BJ (cell line): ENCODE measurements at regions not wholly inside any gene's neighbourhood (a gene's known extent, or its start where the extent isn't known, plus 50 kb on each side); places are given as distances from the start of the nearest gene placed in this dataset.
"Not testable (repeated sequence)": the region's sequence is repeated elsewhere in the genome, so short reads cannot be mapped to it uniquely, and the experiment has no call there.

ENCODE experiments used
- CTCF ChIA-PET: fragments of 350-600 bp; formaldehyde crosslinking; extraction: SDS; loops from one replicate; lab custom pipeline; 2021; ENCODE audit warnings: antibody characterized with exemption, inconsistent platforms; lab: Yijun Ruan, JAX
- POLR2A ChIA-PET: fragments of 300-600 bp; sonication (Branson Sonifier 250); formaldehyde crosslinking; extraction: SDS; loops from one replicate; lab custom pipeline; 2021; ENCODE audit warnings: antibody characterized with exemption; lab: Charles Lee
- DNase-seq: peaks from one replicate; pipeline ENCODE4 v3.0.0-alpha.2; 2011; ENCODE audit warnings: low read depth
- H3K27me3 ChIP-seq: 2 replicates; pipeline ENCODE4 v1.6.0; 2011; ENCODE audit warnings: low read length; ENCODE audit not compliant: control insufficient read depth, insufficient read depth
- H3K36me3 ChIP-seq: 2 replicates; pipeline ENCODE4 v1.5.1; 2011; ENCODE audit warnings: low read length; ENCODE audit not compliant: control insufficient read depth, insufficient read depth
- H3K4me3 ChIP-seq: 2 replicates; pipeline ENCODE4 v1.5.1; 2011; ENCODE audit warnings: low read depth, mild to moderate bottlenecking, control low read depth, low read length
- CTCF ChIP-seq: IDR thresholded peaks from 2 replicates; pipeline ENCODE4 v1.5.1; 2011; ENCODE audit warnings: low read depth, mild to moderate bottlenecking, control low read depth, inconsistent platforms, low read length, moderate library complexity; ENCODE audit not compliant: insufficient read depth

DNA sequence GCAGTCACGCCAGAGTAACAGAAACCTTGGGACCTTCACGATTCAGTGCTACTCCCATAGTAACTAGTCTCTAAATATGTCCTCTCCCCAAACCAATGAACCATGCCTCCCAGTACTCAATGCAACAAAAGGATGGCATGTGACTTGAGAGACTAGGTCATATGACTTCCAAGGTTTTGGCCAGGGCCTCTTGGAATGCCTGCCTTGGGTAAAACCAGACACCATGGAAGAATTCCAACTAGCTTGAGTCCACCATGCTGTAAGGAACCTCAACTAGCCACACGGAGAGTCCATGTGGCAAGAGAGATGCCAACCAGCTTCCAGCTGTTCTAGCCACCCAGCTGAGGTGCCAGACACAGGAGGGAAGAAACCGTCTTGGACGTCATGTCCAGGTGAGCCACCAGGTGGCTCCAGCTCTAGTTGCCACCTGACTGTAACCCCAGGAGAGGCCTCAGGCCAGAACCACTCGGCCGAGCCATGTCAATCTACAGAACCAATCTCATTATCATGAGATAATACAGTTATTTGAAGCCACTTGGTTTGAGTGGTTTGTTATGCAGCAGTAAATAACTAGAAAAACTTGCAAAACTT lies 115.0 kb downstream of the SYF2 start:
- peaks cover 5% of the 10 kb centered on the region for H3K27me3 ChIP-seq
- CTCF ChIA-PET: interaction anchor here (0.7 to 1.1 kb wide), 2 partner anchors 16 to 18 kb away, joined by 3 to 4 read pairs; no protein-coding TSS in a partner anchor
- POLR2A ChIA-PET: no interaction called here
- H3K4me3 ChIP-seq: no peak overlapping the region
- no peaks in the 10 kb centered on the region for H3K36me3 ChIP-seq
- no peak for TF ChIP-seq CTCF
- DNase-seq: no peak

DNA sequence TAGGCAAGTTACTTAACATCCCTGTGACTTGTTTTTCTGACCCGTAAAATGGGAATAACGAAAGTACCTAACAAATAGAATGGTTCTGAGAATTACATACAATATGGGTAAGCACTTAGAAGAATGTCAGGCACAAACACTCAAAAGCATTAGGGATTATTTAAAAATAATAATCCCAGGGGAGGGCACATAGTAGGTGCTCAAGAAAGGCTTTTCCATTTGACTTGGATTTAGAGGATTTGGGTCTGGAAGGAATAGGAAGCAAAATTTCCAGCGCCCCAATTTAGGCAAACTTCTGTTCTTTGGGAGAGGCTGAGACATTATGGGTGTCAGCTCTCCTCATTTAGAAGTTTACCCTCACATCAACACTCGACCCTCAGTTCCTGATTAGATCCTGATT lies 115.5 kb downstream of the SYF2 start:
- TF ChIP-seq CTCF: no peak
- DNase-seq: no peak
- no peaks in the 10 kb centered on the region for H3K36me3 ChIP-seq
- POLR2A ChIA-PET: no interaction called here
- CTCF ChIA-PET: interaction anchor here (1.1 kb wide), 1 partner anchor 17 kb away, joined by 4 read pairs; no protein-coding TSS in a partner anchor
- H3K4me3 ChIP-seq: no peak overlapping the region
- H3K27me3 ChIP-seq: peaks cover 5% of the 10 kb centered on the region

DNA sequence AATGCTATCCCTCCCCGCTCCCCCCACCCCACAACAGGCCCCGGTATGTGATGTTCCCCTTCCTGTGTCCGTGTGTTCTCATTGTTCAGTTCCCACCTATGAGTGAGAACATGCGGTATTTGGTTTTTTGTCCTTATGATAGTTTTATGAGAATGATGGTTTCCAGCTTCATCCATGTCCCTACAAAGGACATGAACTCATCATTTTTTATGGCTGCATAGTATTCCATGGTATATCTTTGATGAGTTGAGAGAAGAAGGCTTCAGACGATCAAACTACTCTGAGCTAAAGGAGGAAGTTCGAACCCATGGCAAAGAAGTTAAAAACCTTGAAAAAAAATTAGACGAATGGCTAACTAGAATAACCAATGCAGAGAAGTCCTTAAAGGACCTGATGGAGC lies 116.2 kb downstream of the SYF2 start:
- POLR2A ChIA-PET, H3K36me3 ChIP-seq, H3K4me3 ChIP-seq, DNase-seq, H3K27me3 ChIP-seq, CTCF ChIA-PET: not testable (repeated sequence)

DNA sequence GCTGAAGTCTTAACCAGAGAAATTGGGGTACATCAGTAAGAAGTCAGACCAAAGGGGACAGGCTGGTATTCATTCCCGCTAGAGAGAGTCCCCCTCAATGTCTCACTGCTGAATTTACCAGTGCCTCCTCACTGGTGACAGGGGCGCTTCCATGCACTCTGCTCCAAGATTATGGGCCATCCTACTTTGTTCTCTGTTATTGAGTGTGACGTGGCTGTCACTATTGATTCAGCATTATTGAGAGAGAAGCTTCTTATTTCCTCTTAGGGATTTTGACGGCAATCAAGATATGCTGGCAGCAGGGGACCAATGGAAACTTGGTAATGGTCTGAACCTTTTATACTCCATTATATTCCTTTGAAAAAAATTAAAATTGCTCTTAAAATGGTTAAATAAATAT lies 118.6 kb downstream of the SYF2 start:
- ChIA-PET CTCF (interaction anchor here (0.6 kb wide), 1 partner anchor 374 kb away, joined by 4 read pairs; no protein-coding TSS in a partner anchor), POLR2A (no interaction called here)

GRCh38 chr1:25113086-25113485 lies 119.2 kb downstream of the SYF2 start:
- TF ChIP-seq CTCF: no peak
- peaks cover 7% of the 10 kb centered on the region for H3K27me3 ChIP-seq
- H3K4me3 ChIP-seq: no peak overlapping the region
- CTCF ChIA-PET: interaction anchor here (0.6 to 1.3 kb wide), 4 partner anchors 9 to 554 kb away, joined by 4 to 6 read pairs (median 4); no protein-coding TSS in a partner anchor
- no peaks in the 10 kb centered on the region for H3K36me3 ChIP-seq
- POLR2A ChIA-PET: no interaction called here
- DNase-seq: no peak

More for the DNA sequence above, 118.6 kb downstream of the SYF2 start:
- no peak for TF ChIP-seq CTCF
- no peak for DNase-seq
- no peak overlapping the region for H3K4me3 ChIP-seq
- peaks cover 7% of the 10 kb centered on the region for H3K27me3 ChIP-seq
- no peaks in the 10 kb centered on the region for H3K36me3 ChIP-seq

DNA sequence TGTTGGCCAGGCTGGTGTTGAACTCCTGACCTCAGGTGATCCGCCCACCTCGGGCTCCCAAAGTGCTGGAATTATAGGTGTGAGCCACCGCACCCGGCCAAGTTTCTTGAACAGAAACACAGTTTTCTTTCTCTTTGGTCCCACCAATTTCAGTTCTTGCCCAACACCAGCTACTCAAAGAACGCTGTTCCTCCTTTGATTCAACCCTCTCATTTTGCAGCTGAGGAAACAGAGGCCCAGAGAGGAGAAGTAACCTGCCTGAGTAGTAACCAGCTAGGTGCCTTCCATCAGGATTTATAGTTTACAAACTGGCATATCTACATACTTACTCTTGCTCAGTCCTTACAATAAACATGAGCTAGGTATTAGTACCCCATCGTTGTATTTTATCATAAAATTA lies 119.9 kb downstream of the SYF2 start:
- no peak for DNase-seq
- Histone ChIP-seq H3K27me3 (peaks cover 7% of the 10 kb centered on the region), H3K36me3 (no peaks in the 10 kb centered on the region), H3K4me3 (no peak overlapping the region)
- POLR2A ChIA-PET: no interaction called here
- TF ChIP-seq CTCF: no peak
- CTCF ChIA-PET: interaction anchor here (1.2 to 1.3 kb wide), 2 partner anchors 10 kb away, joined by 4 to 6 read pairs; no protein-coding TSS in a partner anchor
